ENCODE measurements at regions not wholly inside any gene's neighbourhood (a gene's known extent, or its start where the extent isn't known, plus 50 kb on each side); places are given as distances from the start of the nearest gene placed in this dataset.

DNA sequence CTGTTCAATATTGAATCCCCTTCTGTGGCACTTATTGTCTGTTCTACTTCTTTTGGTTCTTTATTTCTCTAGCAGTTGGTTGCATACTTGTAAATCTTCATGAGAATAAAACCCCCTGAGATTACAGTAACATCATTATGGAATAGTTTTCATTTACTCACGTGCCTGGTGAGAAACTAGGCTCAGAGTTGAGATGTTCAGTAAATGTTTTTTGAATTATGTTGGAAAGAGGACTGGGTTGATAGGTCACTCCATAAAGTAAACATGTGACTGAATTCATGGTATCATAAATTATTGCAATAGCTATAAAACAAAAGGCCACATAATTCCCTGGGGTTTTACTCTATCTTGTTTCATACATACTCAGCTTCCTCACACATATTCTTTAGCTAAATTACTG, 174.2 kb upstream of the C9orf72 start:
- TF ChIP-seq, protein P1, sequence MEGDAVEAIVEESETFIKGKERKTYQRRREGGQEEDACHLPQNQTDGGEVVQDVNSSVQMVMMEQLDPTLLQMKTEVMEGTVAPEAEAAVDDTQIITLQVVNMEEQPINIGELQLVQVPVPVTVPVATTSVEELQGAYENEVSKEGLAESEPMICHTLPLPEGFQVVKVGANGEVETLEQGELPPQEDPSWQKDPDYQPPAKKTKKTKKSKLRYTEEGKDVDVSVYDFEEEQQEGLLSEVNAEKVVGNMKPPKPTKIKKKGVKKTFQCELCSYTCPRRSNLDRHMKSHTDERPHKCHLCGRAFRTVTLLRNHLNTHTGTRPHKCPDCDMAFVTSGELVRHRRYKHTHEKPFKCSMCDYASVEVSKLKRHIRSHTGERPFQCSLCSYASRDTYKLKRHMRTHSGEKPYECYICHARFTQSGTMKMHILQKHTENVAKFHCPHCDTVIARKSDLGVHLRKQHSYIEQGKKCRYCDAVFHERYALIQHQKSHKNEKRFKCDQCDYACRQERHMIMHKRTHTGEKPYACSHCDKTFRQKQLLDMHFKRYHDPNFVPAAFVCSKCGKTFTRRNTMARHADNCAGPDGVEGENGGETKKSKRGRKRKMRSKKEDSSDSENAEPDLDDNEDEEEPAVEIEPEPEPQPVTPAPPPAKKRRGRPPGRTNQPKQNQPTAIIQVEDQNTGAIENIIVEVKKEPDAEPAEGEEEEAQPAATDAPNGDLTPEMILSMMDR (IDR thresholded peaks at IDR 0.05): no peak
- TF ChIP-seq POLR2AphosphoS5 (IDR thresholded peaks at IDR 0.05): no peak
- no peak for TF ChIP-seq EP300 (IDR thresholded peaks at IDR 0.05)
- TF ChIP-seq POLR2A (IDR thresholded peaks at IDR 0.05): no peak

Measured in sigmoid colon (tissue), 4 donors.